G401 (cell line): ENCODE measurements at regions not wholly inside any gene's neighbourhood (a gene's known extent, or its start where the extent isn't known, plus 50 kb on each side); places are given as distances from the start of the nearest gene placed in this dataset.
"Not testable (repeated sequence)": the region's sequence is repeated elsewhere in the genome, so short reads cannot be mapped to it uniquely, and the experiment has no call there.

Source experiments
- DNase-seq: peaks from one replicate; pipeline ENCODE4 v3.0.0-alpha.2; 2015; ENCODE audit warnings: low spot score
- in situ Hi-C: cut with HindIII; loops from 2 replicates; pipeline ENCODE4 v1.10.0; 2016; ENCODE audit warnings: low sequenced_read_pairs, mixed read lengths

DNA sequence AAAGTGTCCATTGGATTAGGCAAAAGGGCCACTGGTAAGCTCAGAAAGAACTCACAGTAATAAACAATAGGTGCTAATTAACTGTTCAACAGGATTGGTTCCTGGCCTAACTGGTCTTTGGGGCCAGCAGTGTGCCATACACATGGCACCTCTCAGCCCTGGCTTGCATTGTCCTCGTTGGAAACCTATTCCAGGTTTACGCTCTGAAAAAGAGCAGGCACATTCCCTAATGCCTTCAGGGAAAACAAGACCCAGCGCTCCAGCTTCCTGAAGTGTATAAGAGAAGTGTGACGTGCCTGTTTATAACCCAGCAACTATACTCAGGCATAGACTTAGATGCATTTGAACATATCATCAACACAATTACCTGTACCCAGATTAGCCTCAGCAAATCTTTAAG lies 51.9 kb upstream of the RBM47 start:
- in situ Hi-C loops, result no loop called here
- no peak for DNase-seq

DNA sequence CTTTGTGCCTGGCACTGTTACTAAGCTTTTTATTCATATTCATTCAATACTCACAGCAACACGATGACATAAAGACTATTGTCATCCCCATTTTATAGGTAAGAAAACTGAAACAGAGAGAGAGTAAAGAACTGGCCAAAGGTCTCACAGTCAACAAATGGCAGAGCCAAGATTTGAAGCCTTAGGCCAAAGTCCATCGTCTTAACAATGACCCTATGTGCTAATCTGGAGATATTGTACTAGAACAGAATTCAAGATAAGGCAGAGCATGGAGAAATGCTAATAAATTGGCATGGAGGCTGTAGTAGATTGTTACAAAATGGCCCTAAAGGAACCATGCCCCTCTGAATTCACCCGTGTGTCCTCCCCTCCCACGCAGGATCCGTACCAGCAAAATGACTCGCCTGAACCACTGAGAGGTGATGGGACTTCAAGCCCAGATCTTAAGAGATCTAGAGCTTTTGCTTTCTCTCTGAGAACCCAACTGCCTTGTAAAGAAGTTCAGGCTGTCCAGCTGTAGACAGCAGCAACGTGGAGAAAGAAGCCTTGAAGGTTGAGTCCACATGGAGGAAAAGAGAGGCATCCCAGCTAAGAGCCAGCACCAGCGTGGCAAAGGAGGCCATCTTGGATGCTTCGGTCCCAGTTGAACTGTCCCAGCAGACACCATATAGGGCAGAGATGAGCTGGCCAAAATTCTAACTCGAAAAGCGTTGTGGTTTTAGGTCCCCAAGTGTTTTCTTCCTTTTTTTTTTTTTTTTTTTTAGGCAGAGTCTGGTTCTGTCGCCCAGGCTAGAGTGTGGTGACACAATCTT lies 52.8 kb upstream of the RBM47 start:
- in situ Hi-C loops, result no loop called here
- no peak for DNase-seq

DNA sequence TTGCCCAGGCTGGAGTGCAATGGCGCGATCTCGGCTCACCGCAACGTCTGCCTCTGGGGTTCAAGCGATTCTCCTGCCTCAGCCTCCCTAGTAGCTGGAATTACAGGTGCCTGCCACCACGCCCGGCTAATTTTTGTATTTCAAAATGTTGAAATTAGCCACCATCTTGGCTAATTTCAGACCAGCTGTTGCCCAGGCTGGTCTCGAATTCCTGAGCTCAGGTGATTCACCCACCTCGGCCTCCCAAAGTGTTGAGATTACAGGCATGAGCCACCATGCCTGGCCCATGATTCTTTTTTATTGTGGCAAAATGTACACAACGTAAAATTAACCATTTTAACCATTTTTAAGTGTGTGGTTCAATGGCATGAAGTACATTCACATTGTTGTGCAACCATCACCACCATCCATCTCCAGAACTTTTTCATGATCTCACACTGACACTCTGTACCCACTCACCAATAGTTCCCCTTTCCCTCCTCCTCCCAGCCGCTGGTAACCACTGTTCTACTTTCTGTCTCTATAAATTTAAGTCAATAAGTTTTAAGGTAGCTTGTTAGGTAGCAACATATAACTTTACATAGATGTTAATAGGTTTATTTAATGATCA lies 54.0 kb upstream of the RBM47 start:
- DNase-seq, in situ Hi-C loops: not testable (repeated sequence)

GRCh38 chr4:40684404-40684803 lies 54.7 kb upstream of the RBM47 start:
- in situ Hi-C loops, result no loop called here
- DNase-seq, result no peak

DNA sequence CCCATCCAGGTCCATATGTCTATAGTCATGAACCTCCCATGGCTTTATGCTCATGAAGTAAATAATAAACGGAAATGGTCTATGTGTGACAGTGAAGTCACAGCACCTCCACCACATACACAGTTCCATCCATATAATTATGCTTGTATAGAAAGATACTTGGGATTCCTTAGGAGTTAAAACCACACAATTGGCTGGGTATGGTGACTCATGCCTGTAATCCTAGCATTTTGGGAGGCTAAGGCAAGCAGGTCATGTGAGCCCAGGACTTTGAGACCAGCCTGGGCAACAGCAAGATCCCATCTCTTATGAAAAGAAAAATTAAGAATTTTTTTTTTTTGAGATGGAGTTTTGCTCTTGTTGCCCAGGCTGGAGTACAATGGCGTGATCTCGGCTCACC lies 55.6 kb upstream of the RBM47 start:
- no peak for DNase-seq

DNA sequence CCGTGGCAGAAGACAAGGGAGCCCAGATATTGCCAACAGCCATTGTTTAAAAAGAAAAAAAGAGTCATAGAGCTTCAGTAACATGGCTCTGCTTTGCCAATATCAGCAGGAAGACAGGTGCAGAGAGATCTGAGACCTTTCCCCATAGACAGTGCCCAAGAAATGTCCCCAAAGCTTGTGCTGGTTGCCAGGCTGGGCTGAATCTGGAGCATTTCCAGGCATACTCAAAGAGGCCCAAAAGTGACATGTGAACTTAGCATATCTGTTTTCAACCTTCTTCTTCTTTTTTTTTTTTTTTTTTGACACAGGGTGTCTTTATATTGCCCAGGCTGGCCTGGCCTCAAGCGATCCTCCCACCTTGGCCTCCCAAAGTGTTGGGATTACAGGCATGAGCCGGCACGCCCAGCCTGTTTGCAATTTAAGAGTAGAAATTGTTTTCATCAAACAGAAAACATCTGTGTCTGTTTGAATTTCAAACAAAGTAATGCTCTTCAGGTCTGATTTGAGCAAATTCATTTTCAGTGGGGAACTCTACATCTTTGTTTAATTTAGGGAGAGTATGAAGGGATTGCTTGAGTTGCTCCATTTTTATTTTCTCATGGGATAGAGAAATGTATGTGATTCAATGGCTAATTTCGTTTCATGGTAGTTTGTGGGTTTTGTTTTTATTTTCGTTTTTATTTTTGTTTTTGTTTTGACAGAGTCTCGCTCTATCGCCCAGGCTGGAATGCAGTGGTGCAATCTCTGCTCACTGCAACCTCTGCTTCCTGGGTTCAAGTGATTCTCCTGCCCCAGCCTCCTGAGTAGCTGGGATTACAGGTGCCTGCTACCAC lies 56.6 kb upstream of the RBM47 start:
- no peak for DNase-seq
- in situ Hi-C loops, result no loop called here

More for the DNA sequence above, 55.6 kb upstream of the RBM47 start:
- in situ Hi-C loops, result no loop called here

- DNase-seq, result no peak
- in situ Hi-C loops, result no loop called here
These were observed 58.2 kb upstream of the RBM47 start for GRCh38 chr4:40687676-40688389.

- in situ Hi-C loops, result no loop called here
- no peak for DNase-seq
These were observed 58.9 kb upstream of the RBM47 start for GRCh38 chr4:40688446-40689095.

DNA sequence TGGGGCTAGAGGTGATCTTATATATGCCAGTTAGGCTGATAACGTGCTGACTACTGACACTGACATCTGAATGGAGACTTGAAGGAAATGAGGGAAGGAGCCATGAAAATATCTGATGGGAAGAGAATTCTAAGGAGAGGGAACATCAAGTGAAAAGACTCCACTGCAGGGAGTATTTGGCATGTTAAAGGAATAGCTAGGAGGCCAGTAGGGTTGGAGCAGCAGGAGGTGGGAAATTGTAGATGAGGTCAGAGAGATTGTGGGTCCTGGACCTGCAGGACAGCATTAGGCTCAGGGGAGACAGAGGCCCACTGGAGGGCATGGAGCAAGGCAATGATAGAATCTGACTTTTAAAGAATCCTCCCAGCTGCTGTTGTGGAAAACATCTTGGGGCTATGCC lies 55.8 kb upstream of the NSUN7 start:
- no peak for DNase-seq
- in situ Hi-C loops, result no loop called here

GRCh38 chr4:40697476-40697875 lies 52.3 kb upstream of the NSUN7 start:
- in situ Hi-C loops, DNase-seq: not testable (repeated sequence)

- DNase-seq, result no peak
These were observed 51.0 kb upstream of the NSUN7 start for GRCh38 chr4:40698733-40699132.

GRCh38 chr4:40699648-40700047 lies 50.1 kb upstream of the NSUN7 start:
- in situ Hi-C loops, result loop anchor here (25.0 kb wide), 1 partner anchor 112 kb away; no protein-coding TSS in a partner anchor
- no peak for DNase-seq

More at GRCh38 chr4:40698733-40699132, 51.0 kb upstream of the NSUN7 start:
- in situ Hi-C loops, result no loop called here
